ENCODE measurements at regions not wholly inside any gene's neighbourhood (a gene's known extent, or its start where the extent isn't known, plus 50 kb on each side); places are given as distances from the start of the nearest gene placed in this dataset.
"Not testable (repeated sequence)": the region's sequence is repeated elsewhere in the genome, so short reads cannot be mapped to it uniquely, and the experiment has no call there.

DNA sequence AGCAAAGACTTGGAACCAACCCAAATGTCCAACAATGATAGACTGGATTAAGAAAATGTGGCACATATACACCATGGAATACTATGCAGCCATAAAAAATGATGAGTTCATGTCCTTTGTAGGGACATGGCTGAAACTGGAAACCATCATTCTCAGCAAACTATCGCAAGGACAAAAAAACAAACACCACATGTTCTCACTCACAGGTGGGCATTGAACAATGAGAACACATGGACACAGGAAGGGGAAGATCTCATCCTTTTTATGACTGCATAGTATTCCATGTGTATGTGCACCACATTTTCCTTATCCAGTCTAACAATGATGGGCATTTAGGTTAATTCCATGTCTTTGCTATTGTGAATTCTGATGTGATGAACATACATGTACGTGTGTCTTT lies 652.0 kb upstream of the LRRN3 start:
- not testable (repeated sequence) for DNase-seq (ENCODE audit: low read depth in 1 of 2, low spot score in 2 of 2); H3K36me3 ChIP-seq; H3K4me3 ChIP-seq; H3K4me1 ChIP-seq (replicated peaks); H3K27ac ChIP-seq; H3K27me3 ChIP-seq (replicated peaks); H3K9me3 ChIP-seq (replicated peaks)

GRCh38 chr7:110442381-110442837 lies 648.5 kb upstream of the LRRN3 start:
- Histone ChIP-seq H3K27me3 (replicated peaks) (no peaks in the 10 kb centered on the region), H3K9me3 (replicated peaks) (no peaks in the 10 kb centered on the region), H3K4me1 (replicated peaks) (no peaks in the 10 kb centered on the region), H3K36me3 (no peaks in the 10 kb centered on the region), H3K27ac (no peak overlapping the region), H3K4me3 (no peak overlapping the region)
- DNase-seq (ENCODE audit: low read depth in 1 of 2, low spot score in 2 of 2), result no peak

DNA sequence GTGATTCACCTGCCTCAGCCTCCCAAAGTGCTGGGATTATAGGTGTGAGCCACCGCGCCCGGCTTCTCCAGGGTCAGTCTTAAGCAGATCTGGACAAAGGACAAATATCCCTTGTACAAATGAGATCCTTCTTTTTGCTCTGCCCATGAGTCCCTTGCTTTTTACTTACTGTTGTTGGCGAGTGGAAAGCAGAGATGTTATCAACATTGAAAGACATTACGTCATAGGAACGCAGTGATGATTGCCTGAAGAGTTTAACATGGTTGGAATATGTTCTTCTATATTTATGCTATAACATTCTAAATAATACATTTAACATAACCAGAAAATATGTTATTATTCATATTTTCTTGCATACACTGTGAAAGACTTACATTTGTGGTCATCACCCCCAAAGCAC lies 644.3 kb upstream of the LRRN3 start:
- H3K27ac ChIP-seq, result no peak overlapping the region
- H3K36me3 ChIP-seq, result no peaks in the 10 kb centered on the region
- no peaks in the 10 kb centered on the region; the same call in 1 of the 2 replicates for H3K9me3 ChIP-seq (replicated peaks)
- no peak overlapping the region for H3K4me3 ChIP-seq
- no peaks in the 10 kb centered on the region for H3K27me3 ChIP-seq (replicated peaks)
- no peak for DNase-seq (ENCODE audit: low read depth in 1 of 2, low spot score in 2 of 2)
- no peaks in the 10 kb centered on the region for H3K4me1 ChIP-seq (replicated peaks)

DNA sequence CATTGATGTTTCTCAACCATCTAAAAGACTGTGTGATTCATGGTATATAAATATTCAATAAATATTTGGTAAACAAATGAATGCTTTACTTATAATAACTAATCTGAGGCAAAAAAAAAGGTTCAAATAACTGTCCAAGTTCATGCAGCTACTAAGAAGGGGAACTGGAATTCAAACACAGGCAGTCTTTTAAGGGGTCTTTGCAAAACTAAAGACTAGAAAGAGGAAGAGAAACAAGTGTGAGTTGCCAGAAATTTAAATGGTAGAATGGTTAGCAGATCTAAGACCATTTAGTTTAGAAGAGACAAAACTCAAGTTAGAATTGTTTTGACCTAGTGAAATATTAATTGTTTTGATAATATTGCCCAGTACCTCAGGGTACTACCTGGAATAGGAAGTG lies 642.0 kb upstream of the LRRN3 start:
- Histone ChIP-seq H3K9me3 (replicated peaks) (no peaks in the 10 kb centered on the region; the same call in 1 of the 2 replicates), H3K27me3 (replicated peaks) (no peaks in the 10 kb centered on the region)

DNA sequence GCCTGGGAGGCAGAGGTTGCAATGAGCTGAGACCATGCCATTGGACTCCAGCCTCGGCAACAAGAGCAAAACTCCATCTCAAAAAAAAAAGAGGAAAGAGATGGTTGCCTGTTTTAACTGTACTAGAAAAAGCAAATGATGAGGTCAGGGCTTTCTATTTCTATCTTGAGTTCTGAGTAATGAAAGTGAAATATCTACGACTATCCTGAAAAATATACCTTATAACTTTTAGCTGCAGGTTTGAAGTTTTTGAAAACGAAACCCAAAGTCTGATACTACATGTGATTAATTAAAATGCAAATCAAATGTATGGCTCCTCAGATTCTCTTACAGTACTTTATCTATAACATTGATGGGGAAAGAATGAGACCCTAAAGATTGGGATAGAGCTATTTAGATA lies 636.2 kb upstream of the LRRN3 start:
- no peak for DNase-seq (ENCODE audit: low read depth in 1 of 2, low spot score in 2 of 2)

More for the DNA sequence above, 642.0 kb upstream of the LRRN3 start:
- Histone ChIP-seq H3K4me3 (no peak overlapping the region), H3K27ac (no peak overlapping the region), H3K36me3 (no peaks in the 10 kb centered on the region), H3K4me1 (replicated peaks) (no peaks in the 10 kb centered on the region)
- no peak for DNase-seq (ENCODE audit: low read depth in 1 of 2, low spot score in 2 of 2)

DNA sequence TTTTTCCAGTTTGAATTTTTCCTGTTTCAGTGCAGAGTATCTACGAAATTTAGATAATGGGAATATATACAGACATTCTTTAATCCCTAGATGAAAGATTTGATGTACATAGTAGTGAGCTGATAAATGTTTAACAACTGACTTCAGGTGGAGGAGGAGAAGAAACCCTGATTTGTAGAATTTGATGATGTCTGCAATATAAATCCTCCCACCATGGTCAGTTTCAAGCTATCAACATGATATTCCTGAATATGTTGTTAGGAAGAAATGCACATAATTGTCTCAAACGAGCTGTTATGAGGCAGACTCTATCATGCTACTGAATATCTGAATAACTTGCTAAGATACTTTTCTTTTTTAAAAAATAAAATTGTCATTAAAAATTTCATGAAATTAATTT lies 629.3 kb upstream of the LRRN3 start:
- Histone ChIP-seq H3K4me3 (no peak overlapping the region), H3K27me3 (replicated peaks) (no peaks in the 10 kb centered on the region), H3K36me3 (no peaks in the 10 kb centered on the region), H3K9me3 (replicated peaks) (no peaks in the 10 kb centered on the region), H3K27ac (no peak overlapping the region), H3K4me1 (replicated peaks) (no peaks in the 10 kb centered on the region)
- DNase-seq (ENCODE audit: low read depth in 1 of 2, low spot score in 2 of 2), result no peak

More for the DNA sequence above, 636.2 kb upstream of the LRRN3 start:
- Histone ChIP-seq H3K9me3 (replicated peaks) (no peaks in the 10 kb centered on the region; the same call in 1 of the 2 replicates), H3K4me1 (replicated peaks) (no peaks in the 10 kb centered on the region), H3K27me3 (replicated peaks) (no peaks in the 10 kb centered on the region), H3K36me3 (no peaks in the 10 kb centered on the region), H3K4me3 (no peak overlapping the region), H3K27ac (no peak overlapping the region)

DNA sequence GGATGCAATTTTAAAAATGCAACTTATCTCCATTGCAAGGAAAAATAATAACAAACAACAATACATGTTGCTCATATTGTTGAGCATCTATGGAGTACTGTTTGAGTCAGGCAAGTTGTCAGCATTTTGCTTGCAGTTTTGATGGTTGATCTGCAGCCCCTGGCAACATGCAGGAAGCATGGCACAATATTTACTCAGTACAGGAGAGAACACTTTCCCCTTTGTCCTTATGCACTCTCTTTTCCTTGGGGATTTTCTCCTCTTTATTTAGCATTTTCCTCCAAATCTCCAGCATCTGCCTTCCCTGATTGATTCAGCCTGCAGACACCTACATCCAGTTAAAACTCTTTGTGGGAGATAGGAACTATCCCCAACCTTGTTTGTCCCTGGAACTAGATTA lies 620.5 kb upstream of the LRRN3 start:
- H3K9me3 ChIP-seq (replicated peaks), result no peaks in the 10 kb centered on the region
- no peak for DNase-seq (ENCODE audit: low read depth in 1 of 2, low spot score in 2 of 2)
- no peak overlapping the region for H3K27ac ChIP-seq
- no peaks in the 10 kb centered on the region for H3K36me3 ChIP-seq
- no peaks in the 10 kb centered on the region for H3K4me1 ChIP-seq (replicated peaks)
- no peaks in the 10 kb centered on the region for H3K27me3 ChIP-seq (replicated peaks)
- H3K4me3 ChIP-seq, result no peak overlapping the region

DNA sequence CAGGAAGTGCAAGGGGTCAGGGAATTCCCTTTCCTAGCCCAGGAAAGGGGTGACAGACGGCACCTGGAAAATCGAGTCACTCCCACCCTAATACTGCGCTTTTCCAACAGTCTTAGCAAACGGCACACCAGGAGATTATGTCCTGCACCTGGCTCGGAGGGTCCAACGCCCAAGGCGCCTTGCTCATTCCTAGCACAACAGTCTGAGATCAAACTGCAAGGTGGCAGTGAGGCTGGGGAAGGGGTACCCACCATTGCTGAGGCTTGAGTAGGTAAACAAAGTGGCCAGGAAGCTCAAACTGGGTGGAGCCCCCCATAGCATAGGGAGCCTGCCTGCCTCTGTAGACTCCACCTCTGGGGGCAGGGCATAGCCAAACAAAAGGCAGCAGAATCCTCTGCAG lies 618.5 kb upstream of the LRRN3 start:
- H3K4me3 ChIP-seq; H3K36me3 ChIP-seq; H3K27me3 ChIP-seq (replicated peaks); H3K27ac ChIP-seq; H3K9me3 ChIP-seq (replicated peaks); DNase-seq (ENCODE audit: low read depth in 1 of 2, low spot score in 2 of 2); H3K4me1 ChIP-seq (replicated peaks): not testable (repeated sequence)

DNA sequence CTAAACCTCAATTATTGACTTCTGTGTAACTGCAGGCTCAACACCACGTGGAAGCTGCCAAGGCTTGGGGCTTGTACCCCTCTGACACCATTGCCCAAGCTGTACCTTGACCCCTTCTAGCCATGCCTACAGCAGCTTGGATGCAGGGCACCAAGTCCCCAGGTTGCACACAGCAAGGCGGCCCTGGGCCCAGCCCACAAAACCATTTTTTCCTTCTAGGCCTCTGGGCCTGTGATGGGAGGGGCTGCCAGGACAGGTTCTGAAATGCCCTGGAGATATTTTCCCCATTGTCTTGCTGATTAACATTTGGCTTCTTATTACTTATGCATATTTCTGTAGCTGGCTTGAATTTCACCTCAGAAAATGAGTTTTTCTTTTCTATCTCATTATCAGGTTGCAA lies 610.0 kb upstream of the LRRN3 start:
- no peaks in the 10 kb centered on the region for H3K9me3 ChIP-seq (replicated peaks)
- H3K4me1 ChIP-seq (replicated peaks), result no peaks in the 10 kb centered on the region
- no peaks in the 10 kb centered on the region for H3K27me3 ChIP-seq (replicated peaks)
- no peak overlapping the region for H3K27ac ChIP-seq
- no peak for DNase-seq (ENCODE audit: low read depth in 1 of 2, low spot score in 2 of 2)
- no peak overlapping the region for H3K4me3 ChIP-seq
- no peaks in the 10 kb centered on the region for H3K36me3 ChIP-seq

- DNase-seq (ENCODE audit: low read depth in 1 of 2, low spot score in 2 of 2), result no peak
- Histone ChIP-seq H3K9me3 (replicated peaks) (no peaks in the 10 kb centered on the region), H3K4me3 (no peak overlapping the region), H3K36me3 (no peaks in the 10 kb centered on the region), H3K27me3 (replicated peaks) (no peaks in the 10 kb centered on the region), H3K27ac (no peak overlapping the region), H3K4me1 (replicated peaks) (no peaks in the 10 kb centered on the region)
These were observed 607.4 kb upstream of the LRRN3 start for GRCh38 chr7:110483553-110483952.

GRCh38 chr7:110484356-110484755 lies 606.6 kb upstream of the LRRN3 start:
- Histone ChIP-seq H3K4me1 (replicated peaks) (no peaks in the 10 kb centered on the region), H3K27me3 (replicated peaks) (no peaks in the 10 kb centered on the region), H3K9me3 (replicated peaks) (no peaks in the 10 kb centered on the region), H3K4me3 (no peak overlapping the region), H3K36me3 (no peaks in the 10 kb centered on the region), H3K27ac (no peak overlapping the region)
- DNase-seq (ENCODE audit: low read depth in 1 of 2, low spot score in 2 of 2), result no peak

- no peak overlapping the region for H3K27ac ChIP-seq
- no peak overlapping the region for H3K4me3 ChIP-seq
- H3K27me3 ChIP-seq (replicated peaks), result no peaks in the 10 kb centered on the region
- no peaks in the 10 kb centered on the region for H3K36me3 ChIP-seq
- H3K4me1 ChIP-seq (replicated peaks), result no peaks in the 10 kb centered on the region
- no peak for DNase-seq (ENCODE audit: low read depth in 1 of 2, low spot score in 2 of 2)
- no peaks in the 10 kb centered on the region for H3K9me3 ChIP-seq (replicated peaks)
These were observed 604.4 kb upstream of the LRRN3 start for GRCh38 chr7:110486549-110486948.

DNA sequence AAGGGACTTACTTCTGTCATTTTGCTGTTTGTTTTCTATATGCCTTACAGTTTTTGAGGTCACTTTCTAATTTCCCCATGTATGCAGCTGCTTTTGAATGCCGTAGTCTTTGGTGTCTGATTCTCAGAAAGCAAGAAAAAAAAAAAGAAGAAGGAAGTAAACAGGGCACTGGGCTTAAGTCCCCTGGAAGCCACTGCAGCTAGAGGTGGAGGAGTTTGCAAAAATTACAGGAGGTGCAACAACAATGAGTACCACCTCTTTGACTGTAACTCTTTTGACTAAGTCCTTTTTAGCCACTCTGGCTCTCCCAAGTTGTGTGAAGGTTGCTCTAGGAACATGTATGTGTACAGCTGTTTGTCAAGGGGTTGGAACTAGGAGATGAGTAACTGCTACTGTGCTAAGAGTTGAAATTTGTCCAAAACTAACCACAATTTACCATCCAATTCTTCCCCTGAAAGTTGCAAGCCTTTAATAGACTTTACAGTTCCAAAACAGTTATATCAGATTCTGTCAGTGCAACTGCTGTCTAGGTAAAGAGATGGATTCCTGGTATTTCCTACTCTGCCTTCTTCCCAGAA lies 588.0 kb upstream of the LRRN3 start:
- no peak for DNase-seq (ENCODE audit: low read depth in 1 of 2, low spot score in 2 of 2)
- H3K4me3 ChIP-seq, result no peak overlapping the region
- no peaks in the 10 kb centered on the region for H3K9me3 ChIP-seq (replicated peaks)
- H3K27me3 ChIP-seq (replicated peaks), result no peaks in the 10 kb centered on the region
- H3K36me3 ChIP-seq, result no peaks in the 10 kb centered on the region
- H3K27ac ChIP-seq, result no peak overlapping the region
- no peaks in the 10 kb centered on the region for H3K4me1 ChIP-seq (replicated peaks)

DNA sequence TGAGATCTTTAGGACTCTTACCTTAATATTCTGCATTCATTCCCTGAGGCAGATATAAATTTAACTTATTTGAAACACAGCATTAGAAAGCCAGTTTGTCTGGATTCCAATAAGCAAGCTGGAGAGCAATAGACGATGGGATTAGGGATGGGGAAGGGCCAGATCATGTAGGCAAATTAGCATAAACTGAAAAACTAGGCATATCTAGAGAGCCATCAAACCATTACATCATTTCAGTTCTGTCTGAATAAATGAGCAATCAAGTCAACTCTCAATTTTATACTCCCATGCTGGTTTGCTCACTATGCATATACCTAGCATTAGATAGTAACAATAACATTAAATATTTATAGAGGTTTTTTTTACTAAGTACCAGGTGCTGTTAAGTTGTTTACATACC lies 583.6 kb upstream of the LRRN3 start:
- Histone ChIP-seq H3K9me3 (replicated peaks) (no peaks in the 10 kb centered on the region), H3K4me1 (replicated peaks) (no peaks in the 10 kb centered on the region), H3K27me3 (replicated peaks) (no peaks in the 10 kb centered on the region), H3K27ac (no peak overlapping the region), H3K4me3 (no peak overlapping the region), H3K36me3 (no peaks in the 10 kb centered on the region)
- no peak for DNase-seq (ENCODE audit: low read depth in 1 of 2, low spot score in 2 of 2)

GRCh38 chr7:110507832-110508231 lies 583.1 kb upstream of the LRRN3 start:
- H3K4me1 ChIP-seq (replicated peaks), result no peaks in the 10 kb centered on the region
- no peak for DNase-seq (ENCODE audit: low read depth in 1 of 2, low spot score in 2 of 2)
- no peaks in the 10 kb centered on the region for H3K9me3 ChIP-seq (replicated peaks)

More at GRCh38 chr7:110507832-110508231, 583.1 kb upstream of the LRRN3 start:
- Histone ChIP-seq H3K36me3 (no peaks in the 10 kb centered on the region), H3K27ac (no peak overlapping the region), H3K27me3 (replicated peaks) (no peaks in the 10 kb centered on the region), H3K4me3 (no peak overlapping the region)
